Nephron (organoid): ENCODE measurements at regions not wholly inside any gene's neighbourhood (a gene's known extent, or its start where the extent isn't known, plus 50 kb on each side); places are given as distances from the start of the nearest gene placed in this dataset.

ENCODE experiments used
- H3K27ac Mint-ChIP-seq, 3 experiments: 2 replicates each; pipeline ENCODE4 v1.8.0; 2020; ENCODE audit warnings: mixed read lengths in 3 of 3, mild to moderate bottlenecking in 2 of 3, moderate library complexity in 1 of 3
- H3K27me3 Mint-ChIP-seq: 2 replicates; pipeline ENCODE4 v1.8.0; 2021; ENCODE audit warnings: low read depth, mild to moderate bottlenecking, moderate library complexity, mixed read lengths
- H3K36me3 Mint-ChIP-seq: 2 replicates; pipeline ENCODE4 v1.8.0; 2020; ENCODE audit warnings: low read depth, mixed read lengths
- H3K4me1 Mint-ChIP-seq: 2 replicates; pipeline ENCODE4 v1.8.0; 2020; ENCODE audit warnings: mixed read lengths
- H3K4me3 Mint-ChIP-seq, 3 experiments: 2 replicates each; pipeline ENCODE4 v1.8.0; 2020; ENCODE audit warnings: mild to moderate bottlenecking in 3 of 3, mixed read lengths in 3 of 3, moderate library complexity in 2 of 3
- H3K9me3 Mint-ChIP-seq: 2 replicates; pipeline ENCODE4 v1.8.0; 2020; ENCODE audit warnings: mixed read lengths
- TF ChIP-seq, protein P1 (sequence below), 3 experiments: fragments of 200-600 bp; sonication (generic); IDR thresholded peaks; one replicate each; pipeline ENCODE4 v1.5.0; 2021; ENCODE audit warnings: antibody characterized with exemption in 3 of 3; ENCODE audit not compliant: unreplicated experiment in 3 of 3

DNA sequence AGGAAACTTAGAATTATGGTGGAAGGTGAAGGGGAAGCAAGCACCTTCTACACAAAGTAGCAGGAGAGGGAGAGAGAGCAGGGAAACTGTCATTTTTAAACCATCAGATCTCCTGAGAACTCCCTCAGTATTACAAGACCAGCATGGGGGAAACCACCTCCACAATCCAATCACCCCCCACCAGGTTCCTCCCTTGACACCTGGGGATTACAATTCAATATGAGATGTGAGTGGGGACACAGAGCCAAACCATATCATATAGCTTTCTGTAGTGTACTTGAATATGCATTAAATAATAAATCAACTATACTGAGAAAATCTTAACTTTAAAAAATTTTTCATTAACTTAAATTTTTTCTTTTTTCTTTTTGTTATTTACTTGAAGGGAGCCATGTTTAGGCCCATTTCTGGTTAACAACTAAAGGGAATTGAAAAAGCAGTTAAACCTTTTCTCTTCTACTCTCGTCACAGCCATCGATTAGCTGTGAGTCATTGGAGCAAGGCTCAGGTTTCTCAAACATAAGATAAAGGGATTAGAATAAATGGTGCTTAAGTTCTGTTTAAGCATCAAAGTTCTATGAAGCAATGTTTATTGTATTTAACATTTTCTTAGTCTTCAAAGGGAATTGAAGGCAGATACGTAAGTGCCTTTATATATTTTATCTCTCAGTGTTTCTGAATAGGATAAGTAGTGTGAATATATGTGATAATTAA lies 72.2 kb upstream of the DPT start:
- no peaks in the 10 kb centered on the region for H3K36me3 Mint-ChIP-seq
- no peaks in the 10 kb centered on the region for H3K27me3 Mint-ChIP-seq
- peak overlapping the region in 1 of 3 experiments; percentile 72 for H3K27ac Mint-ChIP-seq
- TF ChIP-seq, protein P1, sequence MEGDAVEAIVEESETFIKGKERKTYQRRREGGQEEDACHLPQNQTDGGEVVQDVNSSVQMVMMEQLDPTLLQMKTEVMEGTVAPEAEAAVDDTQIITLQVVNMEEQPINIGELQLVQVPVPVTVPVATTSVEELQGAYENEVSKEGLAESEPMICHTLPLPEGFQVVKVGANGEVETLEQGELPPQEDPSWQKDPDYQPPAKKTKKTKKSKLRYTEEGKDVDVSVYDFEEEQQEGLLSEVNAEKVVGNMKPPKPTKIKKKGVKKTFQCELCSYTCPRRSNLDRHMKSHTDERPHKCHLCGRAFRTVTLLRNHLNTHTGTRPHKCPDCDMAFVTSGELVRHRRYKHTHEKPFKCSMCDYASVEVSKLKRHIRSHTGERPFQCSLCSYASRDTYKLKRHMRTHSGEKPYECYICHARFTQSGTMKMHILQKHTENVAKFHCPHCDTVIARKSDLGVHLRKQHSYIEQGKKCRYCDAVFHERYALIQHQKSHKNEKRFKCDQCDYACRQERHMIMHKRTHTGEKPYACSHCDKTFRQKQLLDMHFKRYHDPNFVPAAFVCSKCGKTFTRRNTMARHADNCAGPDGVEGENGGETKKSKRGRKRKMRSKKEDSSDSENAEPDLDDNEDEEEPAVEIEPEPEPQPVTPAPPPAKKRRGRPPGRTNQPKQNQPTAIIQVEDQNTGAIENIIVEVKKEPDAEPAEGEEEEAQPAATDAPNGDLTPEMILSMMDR (IDR thresholded peaks at IDR 0.05; ENCODE audit: unreplicated experiment in 3 of 3): no peak
- H3K4me1 Mint-ChIP-seq: peaks cover 5% of the 10 kb centered on the region
- H3K4me3 Mint-ChIP-seq: no peak overlapping the region
- H3K9me3 Mint-ChIP-seq: no peaks in the 10 kb centered on the region

GRCh38 chr1:168803806-168804510 lies 75.0 kb upstream of the DPT start:
- TF ChIP-seq, protein P1 (IDR thresholded peaks at IDR 0.05; ENCODE audit: unreplicated experiment in 3 of 3): no peak
- Mint-ChIP-seq H3K27me3 (no peaks in the 10 kb centered on the region), H3K4me3 (no peak overlapping the region), H3K9me3 (no peaks in the 10 kb centered on the region), H3K27ac (peak overlapping the region in 1 of 3 experiments; percentile 24), H3K4me1 (peaks cover 5% of the 10 kb centered on the region), H3K36me3 (no peaks in the 10 kb centered on the region)

DNA sequence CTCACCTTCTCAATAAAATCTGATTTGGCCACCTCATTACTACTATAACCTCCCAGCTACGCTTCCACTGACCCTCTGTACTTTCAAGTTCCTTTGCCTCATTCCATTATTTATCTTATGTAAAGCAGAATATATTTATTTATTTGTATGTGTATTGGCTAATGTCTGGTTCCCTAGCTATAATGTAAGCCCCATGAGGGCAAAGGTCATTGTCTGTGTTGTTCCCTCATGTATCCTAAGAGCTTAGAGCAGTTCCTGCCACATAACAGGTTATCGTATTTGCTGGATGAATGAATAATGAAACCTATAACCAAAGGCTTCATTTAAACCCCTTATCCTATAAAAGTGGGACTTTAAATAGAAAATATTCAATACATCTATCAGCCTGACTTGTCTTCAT lies 77.9 kb upstream of the DPT start:
- Mint-ChIP-seq H3K27ac (no peak overlapping the region), H3K36me3 (no peaks in the 10 kb centered on the region), H3K9me3 (no peaks in the 10 kb centered on the region), H3K4me1 (no peaks in the 10 kb centered on the region), H3K27me3 (no peaks in the 10 kb centered on the region), H3K4me3 (no peak overlapping the region)
- TF ChIP-seq, protein P1 (IDR thresholded peaks at IDR 0.05; ENCODE audit: unreplicated experiment in 3 of 3): no peak

DNA sequence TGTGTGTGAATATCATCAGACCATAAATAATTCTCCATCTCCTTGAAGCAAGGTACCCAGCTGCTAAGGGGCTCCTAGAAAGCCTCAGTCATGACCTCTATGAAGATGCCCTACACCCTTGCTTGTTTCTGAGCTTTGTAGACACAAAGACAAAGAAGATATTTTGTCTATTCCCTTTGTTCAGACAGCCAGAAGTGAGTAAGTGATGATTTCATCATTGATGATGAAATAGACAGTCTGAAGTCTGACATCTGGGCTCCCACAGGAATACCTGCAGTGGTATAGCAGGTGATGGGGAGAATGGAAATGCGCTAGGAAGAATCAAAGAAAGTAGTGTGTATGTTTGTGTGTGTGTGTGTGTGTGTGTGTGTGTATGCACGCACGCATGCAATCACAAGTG lies 82.2 kb upstream of the DPT start:
- Mint-ChIP-seq H3K27me3 (no peaks in the 10 kb centered on the region), H3K4me1 (no peaks in the 10 kb centered on the region), H3K27ac (no peak overlapping the region), H3K4me3 (no peak overlapping the region), H3K36me3 (no peaks in the 10 kb centered on the region), H3K9me3 (no peaks in the 10 kb centered on the region)
- TF ChIP-seq, protein P1 (IDR thresholded peaks at IDR 0.05; ENCODE audit: unreplicated experiment in 3 of 3): no peak

GRCh38 chr1:168819668-168820067 lies 90.7 kb upstream of the DPT start:
- no peaks in the 10 kb centered on the region for H3K9me3 Mint-ChIP-seq
- no peaks in the 10 kb centered on the region for H3K36me3 Mint-ChIP-seq

More at GRCh38 chr1:168819668-168820067, 90.7 kb upstream of the DPT start:
- Mint-ChIP-seq H3K4me1 (peaks cover 16% of the 10 kb centered on the region), H3K27ac (no peak overlapping the region), H3K4me3 (no peak overlapping the region), H3K27me3 (peaks cover 5% of the 10 kb centered on the region)
- TF ChIP-seq, protein P1 (IDR thresholded peaks at IDR 0.05; ENCODE audit: unreplicated experiment in 3 of 3): no peak
